NCI-H2171 (cell line): ENCODE measurements at regions not wholly inside any gene's neighbourhood (a gene's known extent, or its start where the extent isn't known, plus 50 kb on each side); places are given as distances from the start of the nearest gene placed in this dataset.

Source experiments
- DNase-seq: peaks from one replicate; lab custom pipeline; 2025; lab: John Stamatoyannopoulos, UW

DNA sequence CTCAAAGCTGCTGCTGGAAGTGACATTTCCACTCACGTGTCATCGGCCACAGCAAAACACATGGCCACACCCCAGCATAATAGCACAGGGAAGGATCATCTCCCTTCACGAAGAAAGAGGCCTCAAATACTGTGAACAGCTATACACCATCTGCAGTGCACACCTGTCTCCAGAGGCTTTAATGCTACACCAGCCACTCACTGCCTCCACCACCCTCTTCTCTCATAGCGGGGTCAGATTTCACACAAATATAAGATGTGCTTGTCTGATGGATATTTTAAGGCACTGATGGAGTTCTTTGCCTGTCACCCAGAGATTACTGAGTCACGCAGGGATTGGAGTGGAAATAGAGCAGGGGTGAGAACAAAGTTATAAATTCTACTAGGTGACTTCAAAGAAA, 374.0 kb downstream of the ZNF516 start:
- DNase-seq, result peak; percentile 0

- DNase-seq, result no peak
Observed at GRCh38 chr18:76115580-76115979, 379.5 kb downstream of the ZNF516 start.

GRCh38 chr18:76113101-76113500, 381.9 kb downstream of the ZNF516 start:
- no peak for DNase-seq

DNA sequence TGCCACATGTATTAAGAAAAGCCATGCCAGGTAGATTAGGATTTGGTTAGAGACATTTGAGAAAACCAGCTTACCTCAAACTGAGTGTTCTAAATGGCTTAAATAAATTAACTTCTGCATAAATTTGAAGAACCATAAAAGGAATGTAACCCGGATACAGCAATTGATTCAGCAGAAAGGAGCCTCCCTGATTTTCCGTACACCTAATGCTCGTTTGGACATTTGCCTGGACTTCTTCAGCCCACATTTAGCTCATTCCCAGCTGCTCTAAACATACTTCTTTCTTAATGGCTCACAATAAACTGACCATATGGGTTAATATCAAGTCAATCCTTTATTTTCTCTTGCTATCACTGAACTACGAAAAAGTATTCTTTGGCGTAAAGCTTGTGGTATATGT, 392.4 kb downstream of the ZNF516 start:
- DNase-seq, result no peak

- DNase-seq, result no peak
Observed at GRCh38 chr18:76102156-76102555, 392.9 kb downstream of the ZNF516 start.

DNA sequence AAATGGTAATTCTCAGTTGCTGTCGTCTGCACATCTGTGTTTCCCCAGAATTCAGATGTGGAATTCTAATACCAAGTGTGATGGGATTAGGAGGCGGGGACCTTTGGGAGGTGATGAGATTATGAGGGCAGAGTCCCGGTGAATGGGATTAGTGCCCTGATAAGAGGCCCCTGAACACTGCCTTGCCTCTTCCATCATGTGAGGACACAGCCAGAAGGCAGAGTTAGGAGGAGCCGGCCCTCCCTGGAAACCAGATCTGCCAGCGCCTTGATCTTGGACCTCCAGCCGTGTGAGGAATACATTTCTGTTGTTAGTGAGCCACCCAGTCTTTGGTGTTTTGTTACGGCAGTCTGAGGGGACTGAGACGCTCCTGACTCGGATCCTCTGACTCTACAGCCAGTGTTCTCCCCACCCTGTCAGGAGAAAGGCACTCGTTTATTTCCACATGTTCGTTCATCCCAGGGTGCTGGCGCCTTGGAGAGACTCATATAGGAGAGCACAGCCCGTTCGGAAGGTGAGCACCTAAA, 395.0 kb downstream of the ZNF516 start:
- no peak for DNase-seq

- no peak for DNase-seq
Observed at GRCh38 chr18:76098674-76099411, 396.2 kb downstream of the ZNF516 start.

DNA sequence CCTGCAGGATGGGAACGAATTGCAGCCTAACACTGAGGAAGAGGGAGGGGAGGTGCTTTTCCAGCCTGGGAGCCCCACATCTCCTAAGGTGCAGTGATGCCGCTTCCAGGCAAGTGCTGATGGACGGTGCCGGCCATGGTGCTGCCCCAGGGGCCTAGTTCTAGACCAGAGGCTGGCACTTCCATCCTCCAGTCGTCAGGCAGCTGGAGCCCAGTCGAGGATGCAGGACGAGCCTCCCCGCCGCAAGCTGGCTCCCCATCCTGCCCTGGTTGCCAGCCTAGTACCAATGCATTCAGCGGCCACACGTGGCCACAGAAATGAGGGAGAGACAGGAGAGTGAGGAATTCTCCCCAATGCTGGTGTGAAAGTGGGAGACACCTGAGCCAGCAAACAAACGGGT, 413.5 kb downstream of the ZNF516 start:
- no peak for DNase-seq

- DNase-seq, result no peak
Observed at GRCh38 chr18:76080430-76080829, 414.6 kb downstream of the ZNF516 start.

DNA sequence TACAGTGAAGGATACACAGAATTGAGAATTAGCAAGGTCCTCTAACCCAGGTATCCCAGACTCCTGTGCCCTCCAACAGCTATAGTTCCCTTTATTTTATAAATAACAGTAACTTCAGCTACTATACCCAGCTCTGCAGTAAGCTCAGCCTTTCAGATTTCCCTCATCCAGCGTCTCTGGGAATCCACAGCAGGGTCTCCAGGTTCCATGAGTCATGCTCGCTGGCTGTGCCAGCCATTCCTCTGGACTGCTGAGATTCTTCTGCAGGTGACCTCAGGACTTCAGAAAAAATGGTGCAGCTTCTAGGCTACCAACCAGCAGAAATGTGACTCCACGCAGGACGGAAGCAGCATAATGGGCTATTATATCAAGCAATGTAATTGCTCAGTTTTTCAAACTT, 419.3 kb downstream of the ZNF516 start:
- DNase-seq, result no peak

DNA sequence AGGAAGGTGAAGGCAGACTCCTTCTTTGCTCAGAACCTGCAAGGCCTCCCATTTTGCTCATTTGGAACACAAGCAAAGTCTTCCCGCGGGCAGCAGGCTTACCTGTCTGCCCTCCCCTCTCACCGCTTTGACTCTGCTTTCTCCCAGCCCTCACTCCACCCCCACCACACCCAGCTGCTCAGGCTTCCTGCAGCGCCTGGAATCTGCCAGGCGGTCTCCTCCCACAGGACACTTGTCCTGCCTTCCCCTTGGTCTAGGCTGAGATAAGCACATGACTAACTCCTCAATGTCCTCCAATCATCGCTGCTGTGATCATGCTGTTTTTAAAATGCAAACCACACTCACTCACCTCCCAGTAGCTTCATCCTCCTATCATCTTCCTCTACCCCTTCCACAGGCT, 430.0 kb downstream of the ZNF516 start:
- DNase-seq, result no peak

DNA sequence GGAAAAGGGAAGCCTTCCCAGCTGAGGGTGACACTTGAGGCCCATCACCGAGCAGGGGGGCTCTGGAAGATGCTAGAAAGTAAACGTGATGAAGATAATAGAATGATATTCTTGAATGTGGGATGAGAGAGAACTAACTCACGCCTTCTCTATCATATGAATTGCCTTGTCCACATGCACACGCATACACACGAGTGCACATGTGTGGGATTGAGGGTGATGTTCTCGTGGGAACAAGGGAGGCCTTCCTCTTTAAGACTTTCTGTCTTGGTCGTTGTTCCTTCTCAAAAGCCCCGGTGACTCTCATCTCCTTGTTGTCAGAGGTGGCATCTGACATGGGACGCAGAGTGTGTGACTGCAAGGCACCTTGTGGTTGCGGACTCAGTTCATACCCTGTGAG, 436.9 kb downstream of the ZNF516 start:
- DNase-seq, result no peak

GRCh38 chr18:76057386-76057785, 437.7 kb downstream of the ZNF516 start:
- no peak for DNase-seq

DNA sequence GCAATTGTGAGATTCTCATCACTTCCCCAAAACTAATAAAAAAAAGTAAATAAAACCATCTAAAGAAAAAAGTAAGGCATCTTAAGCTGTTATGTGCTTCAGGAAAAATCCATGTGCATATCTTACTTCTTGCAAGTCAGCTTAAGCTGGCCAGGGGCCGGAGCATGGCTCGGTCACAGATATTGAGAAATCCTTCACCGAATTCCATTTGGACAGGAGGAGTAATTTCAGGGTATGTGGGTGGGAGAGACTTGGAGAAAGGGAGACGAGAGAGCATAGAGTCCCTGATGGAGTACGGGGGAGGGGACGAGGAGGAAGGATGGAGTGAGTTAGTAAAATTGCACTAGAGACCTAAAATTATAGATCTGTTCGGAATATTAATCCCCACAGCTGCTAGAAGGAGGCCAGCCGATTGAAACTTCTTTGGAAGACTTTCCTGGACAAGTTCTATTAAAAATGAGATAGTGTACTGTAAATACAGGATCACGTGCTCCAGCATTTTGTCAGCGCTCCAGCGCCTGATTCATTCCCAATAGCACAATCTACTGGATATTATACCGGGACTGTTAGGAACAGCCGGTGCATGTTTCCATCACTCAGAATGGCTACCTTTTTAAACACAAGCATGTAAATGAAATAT, 438.5 kb downstream of the ZNF516 start:
- DNase-seq, result no peak

DNA sequence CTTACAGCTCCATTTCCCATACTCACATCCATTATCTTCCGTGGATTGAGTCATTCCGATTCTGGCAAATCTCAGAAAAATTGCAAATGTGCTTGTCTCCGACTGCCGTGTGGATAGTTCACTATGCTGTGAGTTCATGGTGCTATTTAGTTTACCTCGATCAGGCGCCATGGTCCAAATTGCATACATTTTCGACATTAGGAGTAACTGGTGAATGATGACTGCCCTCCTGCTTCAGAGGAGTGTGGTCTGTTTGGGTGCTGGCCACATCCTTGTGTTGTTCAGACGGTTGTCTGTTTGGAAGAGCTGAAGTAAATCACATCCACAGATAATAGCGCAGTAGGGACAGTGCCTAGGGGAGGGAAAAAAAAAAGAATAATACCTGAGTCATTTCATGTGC, 439.5 kb downstream of the ZNF516 start:
- no peak for DNase-seq

DNA sequence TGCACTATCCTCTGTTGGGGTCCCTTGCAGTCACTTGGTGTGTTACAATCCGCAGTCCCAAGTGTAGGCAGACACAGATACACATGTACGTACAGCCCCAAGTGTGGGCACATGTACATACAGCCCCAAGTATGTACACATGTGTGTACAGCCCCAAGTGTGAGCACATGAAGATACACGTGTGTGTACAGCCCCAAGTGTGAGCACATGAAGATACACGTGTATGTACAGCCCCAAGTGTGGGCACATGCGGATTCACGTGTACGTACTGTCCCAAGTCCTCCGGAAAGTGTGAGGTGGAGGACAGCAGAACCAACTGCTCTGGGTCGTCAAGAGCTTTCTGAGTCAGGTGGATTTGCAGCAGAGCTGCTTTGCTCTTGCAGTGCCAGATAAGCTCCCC, 440.0 kb downstream of the ZNF516 start:
- no peak for DNase-seq

DNA sequence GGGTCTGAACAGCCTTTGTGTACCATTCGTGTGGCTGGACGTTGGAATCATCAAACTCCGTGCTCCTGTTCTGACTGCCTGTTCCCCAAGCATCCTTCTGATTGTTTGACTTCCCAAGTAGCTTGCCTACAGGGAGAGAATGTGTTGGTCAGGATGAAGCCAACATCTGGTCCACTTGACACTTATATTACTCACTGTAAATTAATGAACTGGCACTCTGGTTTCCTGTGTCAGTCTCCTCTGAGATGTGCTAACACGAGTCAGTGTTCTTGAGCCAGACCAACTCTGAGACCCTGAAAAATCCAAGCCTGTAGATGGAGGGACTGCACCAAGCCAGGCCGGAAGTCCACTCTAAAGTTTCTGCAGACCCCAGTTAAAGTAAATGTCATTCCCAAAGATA, 440.9 kb downstream of the ZNF516 start:
- DNase-seq, result no peak

DNA sequence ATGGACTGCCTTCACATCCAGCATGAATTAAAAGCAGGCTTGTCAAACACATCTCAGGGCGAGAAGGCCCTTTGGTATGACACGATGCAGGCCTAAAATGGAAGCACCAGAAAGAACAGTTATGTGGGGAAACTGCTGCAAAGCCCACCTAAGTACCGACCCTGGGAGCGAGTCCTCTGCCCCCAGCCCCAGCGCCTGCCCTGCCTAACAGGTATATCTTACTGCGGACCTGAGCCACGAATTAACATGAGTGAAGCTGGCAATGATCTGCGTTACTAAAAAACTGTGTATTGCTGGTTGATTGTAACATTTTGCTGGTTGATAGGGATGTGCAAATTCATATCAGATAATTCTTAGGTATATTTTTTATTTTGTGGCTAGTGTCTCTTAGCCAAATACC, 441.5 kb downstream of the ZNF516 start:
- no peak for DNase-seq

GRCh38 chr18:76052227-76052595, 442.8 kb downstream of the ZNF516 start:
- no peak for DNase-seq

DNA sequence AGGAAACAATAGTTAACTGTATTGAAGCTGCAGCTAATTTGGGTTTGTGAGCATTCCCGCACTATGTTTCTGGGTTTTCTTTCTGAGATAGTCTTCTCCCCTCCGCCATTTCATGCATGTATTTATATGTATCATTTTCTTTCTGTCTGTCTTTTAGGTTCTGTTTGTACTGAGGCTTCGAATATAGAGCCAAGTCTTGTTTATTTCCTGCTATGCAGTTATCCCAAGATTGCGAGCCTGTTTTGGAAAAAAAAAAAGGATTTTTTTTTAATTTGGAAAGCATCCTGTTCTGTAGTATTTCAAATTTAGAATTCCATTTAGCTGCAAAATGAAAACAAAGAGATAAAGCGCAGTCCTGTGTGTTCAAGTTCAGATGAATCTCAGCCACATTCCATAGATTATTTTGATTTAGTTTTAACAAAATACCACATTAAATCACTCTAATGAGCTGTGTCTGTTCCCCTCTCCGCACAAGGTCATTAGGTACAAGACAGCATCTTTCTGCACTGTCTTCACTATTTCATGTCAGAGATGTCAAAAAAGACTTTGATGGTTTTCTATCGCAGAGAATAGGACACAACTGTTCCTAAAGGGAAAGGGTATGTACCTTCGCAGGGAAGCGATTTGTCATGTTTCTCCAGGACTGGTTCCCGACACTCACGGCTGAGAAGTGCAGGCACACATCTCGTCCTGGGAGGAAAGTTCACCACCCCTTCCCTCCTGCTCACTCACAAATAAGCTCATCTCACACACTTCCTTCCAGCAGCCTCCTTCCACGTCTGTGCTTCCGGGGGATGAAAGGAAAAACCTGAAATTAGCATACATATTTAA, 443.4 kb downstream of the ZNF516 start:
- no peak for DNase-seq

- DNase-seq, result no peak
Observed at GRCh38 chr18:76046221-76046620, 448.8 kb downstream of the ZNF516 start.

GRCh38 chr18:76042511-76042910, 452.5 kb downstream of the ZNF516 start:
- DNase-seq, result no peak

DNA sequence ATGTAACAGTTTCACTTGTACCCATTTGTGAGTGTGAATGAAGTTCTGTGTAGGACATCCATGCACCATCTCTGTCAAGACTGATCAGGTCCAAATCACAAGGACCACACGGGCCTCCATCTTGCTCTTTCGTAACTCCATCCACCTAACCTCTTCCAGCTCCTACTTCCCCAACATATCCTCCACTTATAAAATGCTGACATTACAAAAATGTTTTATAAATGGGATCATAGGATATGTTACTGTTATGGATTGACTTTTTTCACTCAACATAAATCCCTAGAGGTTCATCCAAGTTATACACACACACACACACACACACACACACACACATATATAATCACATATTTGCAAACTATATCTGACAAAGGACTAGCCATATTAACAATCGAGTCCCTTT, 476.8 kb downstream of the ZNF516 start:
- no peak for DNase-seq
